PC-3 (cell line): ENCODE measurements at regions not wholly inside any gene's neighbourhood (a gene's known extent, or its start where the extent isn't known, plus 50 kb on each side); places are given as distances from the start of the nearest gene placed in this dataset.

ENCODE experiments used
- ATAC-seq: fragments of 200-7000 bp; cut with Tn5 transposase; 2 replicates; pipeline ENCODE4 v1.9.1; 2020; ENCODE audit warnings: mild to moderate bottlenecking, moderate library complexity
- BruUV-seq: library from RNA; stranded (reverse); fragments of 400-500 nt; replicated peaks from 2 replicates; lab custom pipeline; 2021; lab: Mats Ljungman, UMichigan
- CTCF ChIA-PET: fragments of 300-600 bp; sonication (Branson Sonifier 250); formaldehyde crosslinking; loops from one replicate; lab custom pipeline; 2022; ENCODE audit warnings: antibody characterized with exemption; lab: Charles Lee
- POLR2A ChIA-PET: fragments of 300-600 bp; sonication (Branson Sonifier 250); formaldehyde crosslinking; loops from one replicate; lab custom pipeline; 2022; ENCODE audit warnings: antibody characterized with exemption; ENCODE audit not compliant: unreplicated experiment; lab: Charles Lee
- DNase-seq: peaks from one replicate; pipeline ENCODE4 v3.0.0-alpha.2; 2015
- H2AFZ ChIP-seq: fragments of 300-600 bp; sonication (generic); 2 replicates; pipeline ENCODE4 v1.6.0; 2016; ENCODE audit warnings: antibody characterized with exemption, low read length
- H3F3A ChIP-seq: fragments of 300-600 bp; sonication (generic); one replicate; pipeline ENCODE4 v1.6.0; 2017; ENCODE audit warnings: antibody characterized with exemption, low read length, control low read depth, mild to moderate bottlenecking; ENCODE audit not compliant: unreplicated experiment
- H3K27ac ChIP-seq: fragments of 300-600 bp; sonication (generic); 2 replicates; pipeline ENCODE4 v1.5.1; 2016; ENCODE audit warnings: mild to moderate bottlenecking, low read length
- H3K27me3 ChIP-seq: fragments of 300-600 bp; sonication (generic); 2 replicates; pipeline ENCODE4 v1.6.1; 2016; ENCODE audit warnings: low read length, mixed read lengths
- H3K36me3 ChIP-seq: fragments of 300-600 bp; sonication (generic); 2 replicates; pipeline ENCODE4 v1.6.1; 2016; ENCODE audit warnings: low read depth, mixed run types, low read length, mixed read lengths
- H3K4me1 ChIP-seq: fragments of 300-600 bp; sonication (generic); 2 replicates; pipeline ENCODE4 v1.5.1; 2016; ENCODE audit warnings: low read length; ENCODE audit not compliant: insufficient read depth
- H3K4me2 ChIP-seq: fragments of 300-600 bp; sonication (generic); 2 replicates; pipeline ENCODE4 v1.6.0; 2016; ENCODE audit warnings: low read length
- H3K4me3 ChIP-seq: fragments of 300-600 bp; sonication (generic); 2 replicates; pipeline ENCODE4 v1.5.1; 2016; ENCODE audit warnings: mild to moderate bottlenecking, low read length, mixed read lengths
- H3K79me2 ChIP-seq: fragments of 300-600 bp; sonication (generic); 2 replicates; pipeline ENCODE4 v1.6.1; 2017; ENCODE audit warnings: low read length, mixed read lengths
- H3K9ac ChIP-seq: fragments of 300-600 bp; sonication (generic); 2 replicates; pipeline ENCODE4 v1.6.0; 2016; ENCODE audit warnings: mild to moderate bottlenecking, low read length
- H3K9me2 ChIP-seq: fragments of 300-600 bp; sonication (generic); replicated peaks from 2 replicates; pipeline ENCODE4 v1.6.1; 2016; ENCODE audit warnings: mixed run types, low read length, mixed read lengths
- H3K9me3 ChIP-seq: fragments of 300-600 bp; sonication (generic); 2 replicates; pipeline ENCODE4 v1.6.1; 2016; ENCODE audit warnings: low read length, mixed read lengths
- H4K20me1 ChIP-seq: fragments of 300-600 bp; sonication (generic); 2 replicates; pipeline ENCODE4 v1.6.1; 2016; ENCODE audit warnings: low read length, mixed read lengths
- EZH2 ChIP-seq: fragments of 300-600 bp; sonication (generic); IDR thresholded peaks from one replicate; pipeline ENCODE4 v1.6.1; 2017; ENCODE audit warnings: antibody characterized with exemption, mild to moderate bottlenecking, low read length; ENCODE audit not compliant: unreplicated experiment
- EZH2phosphoT487 ChIP-seq: fragments of 300-600 bp; sonication (generic); IDR thresholded peaks from 2 replicates; pipeline ENCODE4 v1.6.1; 2018; ENCODE audit warnings: mild to moderate bottlenecking, antibody characterized with exemption, low read length, borderline replicate concordance
- intact Hi-C: fragments of 100-400 bp; cut with micrococcal nuclease; formaldehyde crosslinking; loops from 2 replicates; pipeline ENCODE4 v1.9.0; 2023
- TF ChIP-seq, protein P1 (sequence below): fragments of 300-600 bp; sonication (generic); conservative IDR thresholded peaks from 2 replicates; pipeline ENCODE4 v1.5.1; 2017; ENCODE audit warnings: antibody characterized with exemption, low read depth, mild to moderate bottlenecking, low read length

GRCh38 chr13:111865046-111865445, 201.9 kb upstream of the SOX1 start:
- Histone ChIP-seq H3K9me3 (no peaks in the 10 kb centered on the region), H3K27me3 (peaks cover 46% of the 10 kb centered on the region), H3K79me2 (no peaks in the 10 kb centered on the region), H3F3A (no peaks in the 10 kb centered on the region), H3K4me3 (no peak overlapping the region), H3K4me2 (no peak overlapping the region), H3K9me2 (no peaks in the 10 kb centered on the region), H3K27ac (no peak overlapping the region), H4K20me1 (no peaks in the 10 kb centered on the region), H3K9ac (no peak overlapping the region), H3K36me3 (no peaks in the 10 kb centered on the region), H3K4me1 (no peaks in the 10 kb centered on the region), H2AFZ (no peak overlapping the region)
- no peak for ATAC-seq
- BruUV-seq, result no TSS peak
- intact Hi-C loops, result no loop called here
- TF ChIP-seq EZH2, result no peak
- TF ChIP-seq EZH2phosphoT487, result no peak
- TF ChIP-seq, protein P1, sequence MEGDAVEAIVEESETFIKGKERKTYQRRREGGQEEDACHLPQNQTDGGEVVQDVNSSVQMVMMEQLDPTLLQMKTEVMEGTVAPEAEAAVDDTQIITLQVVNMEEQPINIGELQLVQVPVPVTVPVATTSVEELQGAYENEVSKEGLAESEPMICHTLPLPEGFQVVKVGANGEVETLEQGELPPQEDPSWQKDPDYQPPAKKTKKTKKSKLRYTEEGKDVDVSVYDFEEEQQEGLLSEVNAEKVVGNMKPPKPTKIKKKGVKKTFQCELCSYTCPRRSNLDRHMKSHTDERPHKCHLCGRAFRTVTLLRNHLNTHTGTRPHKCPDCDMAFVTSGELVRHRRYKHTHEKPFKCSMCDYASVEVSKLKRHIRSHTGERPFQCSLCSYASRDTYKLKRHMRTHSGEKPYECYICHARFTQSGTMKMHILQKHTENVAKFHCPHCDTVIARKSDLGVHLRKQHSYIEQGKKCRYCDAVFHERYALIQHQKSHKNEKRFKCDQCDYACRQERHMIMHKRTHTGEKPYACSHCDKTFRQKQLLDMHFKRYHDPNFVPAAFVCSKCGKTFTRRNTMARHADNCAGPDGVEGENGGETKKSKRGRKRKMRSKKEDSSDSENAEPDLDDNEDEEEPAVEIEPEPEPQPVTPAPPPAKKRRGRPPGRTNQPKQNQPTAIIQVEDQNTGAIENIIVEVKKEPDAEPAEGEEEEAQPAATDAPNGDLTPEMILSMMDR, result no peak
- POLR2A ChIA-PET, result no interaction called here
- CTCF ChIA-PET, result no interaction called here
- no peak for DNase-seq

GRCh38 chr13:111865826-111866225, 201.1 kb upstream of the SOX1 start:
- H3K9me2 ChIP-seq, result no peaks in the 10 kb centered on the region
- H3K27ac ChIP-seq, result no peak overlapping the region
- H3K9ac ChIP-seq, result no peak overlapping the region
- TF ChIP-seq, protein P1, result no peak
- CTCF ChIA-PET, result no interaction called here
- H3K4me2 ChIP-seq, result no peak overlapping the region
- no peaks in the 10 kb centered on the region for H4K20me1 ChIP-seq
- no peaks in the 10 kb centered on the region for H3K9me3 ChIP-seq
- POLR2A ChIA-PET, result no interaction called here
- H3F3A ChIP-seq, result no peaks in the 10 kb centered on the region
- no peaks in the 10 kb centered on the region for H3K4me1 ChIP-seq
- BruUV-seq, result no TSS peak
- no peaks in the 10 kb centered on the region for H3K36me3 ChIP-seq
- H3K4me3 ChIP-seq, result no peak overlapping the region
- intact Hi-C loops, result no loop called here
- no peak overlapping the region for H2AFZ ChIP-seq
- peaks cover 47% of the 10 kb centered on the region for H3K27me3 ChIP-seq
- no peak for DNase-seq
- ATAC-seq, result no peak
- H3K79me2 ChIP-seq, result no peaks in the 10 kb centered on the region

DNA sequence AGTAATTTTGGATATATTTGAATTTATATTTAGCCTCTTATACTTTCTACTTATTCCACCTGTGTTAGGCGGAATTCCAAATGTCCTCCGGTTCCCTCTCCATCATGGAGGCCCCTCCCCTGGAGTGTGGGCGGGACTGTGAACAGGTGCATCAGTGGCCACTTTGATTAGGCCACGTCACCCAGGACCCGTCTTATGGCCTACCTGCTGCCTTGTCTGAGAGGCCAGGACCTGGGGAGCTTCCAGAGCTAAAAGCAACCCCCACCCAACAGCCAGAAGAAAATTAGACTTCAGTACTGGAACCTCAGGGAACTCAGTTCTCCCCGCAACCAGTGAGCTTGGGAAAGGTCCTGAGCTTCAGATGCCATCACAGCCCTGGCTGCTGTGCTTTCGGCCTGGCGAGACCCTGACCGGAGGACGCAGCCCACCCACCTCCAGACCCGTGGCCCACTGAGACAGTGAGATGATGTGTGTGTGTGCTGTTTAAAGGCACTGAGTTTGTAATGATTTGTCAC, 200.2 kb upstream of the SOX1 start:
- ChIA-PET CTCF (no interaction called here), POLR2A (no interaction called here)
- no peaks in the 10 kb centered on the region for H3K9me2 ChIP-seq
- H3F3A ChIP-seq, result no peaks in the 10 kb centered on the region
- H3K4me2 ChIP-seq, result no peak overlapping the region
- ATAC-seq, result no peak
- no TSS peak for BruUV-seq
- peaks cover 55% of the 10 kb centered on the region for H3K27me3 ChIP-seq
- H4K20me1 ChIP-seq, result no peaks in the 10 kb centered on the region
- H3K4me1 ChIP-seq, result no peaks in the 10 kb centered on the region
- intact Hi-C loops, result no loop called here
- H3K27ac ChIP-seq, result no peak overlapping the region
- TF ChIP-seq EZH2phosphoT487, result no peak
- TF ChIP-seq, protein P1, result no peak
- TF ChIP-seq EZH2, result no peak
- no peaks in the 10 kb centered on the region for H3K79me2 ChIP-seq
- H3K9ac ChIP-seq, result no peak overlapping the region
- DNase-seq, result no peak
- no peak overlapping the region for H3K4me3 ChIP-seq
- no peaks in the 10 kb centered on the region for H3K9me3 ChIP-seq
- H3K36me3 ChIP-seq, result no peaks in the 10 kb centered on the region
- no peak overlapping the region for H2AFZ ChIP-seq
